ENCODE measurements at regions not wholly inside any gene's neighbourhood (a gene's known extent, or its start where the extent isn't known, plus 50 kb on each side); places are given as distances from the start of the nearest gene placed in this dataset.

GRCh38 chr2:19767899-19768298 is 133.9 kb downstream of the TTC32 start (continued):
- no peak for TF ChIP-seq CHD1 (IDR thresholded peaks at IDR 0.05; ENCODE audit: low read depth, low read length)
- TF ChIP-seq NRF1 (conservative IDR thresholded peaks at IDR 0.05; ENCODE audit: low read depth, low read length), result no peak
- no peak for TF ChIP-seq JUNB (IDR thresholded peaks at IDR 0.05)
- no peak for TF ChIP-seq RFX5 (IDR thresholded peaks at IDR 0.05; ENCODE audit: low read depth, low read length)

- Histone ChIP-seq H3K79me2 (ENCODE audit: control insufficient read depth, insufficient read depth, low read length) (no peaks in the 10 kb centered on the region), H4K20me1 (ENCODE audit: control insufficient read depth, insufficient read depth) (no peaks in the 10 kb centered on the region), H3K4me3 (no peak overlapping the region), H2AFZ (ENCODE audit: control insufficient read depth, low read depth, low read length) (no peak overlapping the region), H3K4me2 (ENCODE audit: control insufficient read depth, insufficient read depth) (no peak overlapping the region), H3K27me3 (replicated peaks in 1 of 2; ENCODE audit: control insufficient read depth in 2 of 2, insufficient read depth in 2 of 2, low read length in 1 of 2) (peaks cover 0 to 2% of the 10 kb centered on the region in 2 experiments; a peak in 1 of 4 replicates), H3K27ac (ENCODE audit: control insufficient read depth, insufficient read depth) (no peak overlapping the region), H3K4me1 (ENCODE audit: control insufficient read depth, insufficient read depth, low read length) (no peaks in the 10 kb centered on the region), H3K9ac (ENCODE audit: control insufficient read depth, insufficient read depth, low read length) (no peak overlapping the region), H3K36me3 (ENCODE audit: control insufficient read depth in 2 of 2, insufficient read depth in 2 of 2, low read length in 1 of 2) (no peaks in the 10 kb centered on the region), H3K9me3 (replicated peaks; ENCODE audit: control insufficient read depth, insufficient read depth, low read length) (no peaks in the 10 kb centered on the region)
- ChIA-PET SMC1A (ENCODE audit: uncharacterized antibody, unreplicated experiment) (no interaction called here), RAD21 (ENCODE audit: unreplicated experiment) (no interaction called here), POLR2A (no interaction called here), CTCF (no interaction called here)
- TF ChIP-seq RELA (IDR thresholded peaks at IDR 0.05; ENCODE audit: borderline replicate concordance, partially characterized antibody) (no peak), EZH2 (IDR thresholded peaks at IDR 0.05; ENCODE audit: borderline replicate concordance, control insufficient read depth, low read depth, low read length) (no peak), CBFB (IDR thresholded peaks at IDR 0.05; ENCODE audit: low read depth) (no peak), LARP7 (IDR thresholded peaks at IDR 0.05) (no peak), HDGF (IDR thresholded peaks at IDR 0.05) (no peak), RB1 (IDR thresholded peaks at IDR 0.05; ENCODE audit: borderline replicate concordance) (no peak), ZZZ3 (IDR thresholded peaks at IDR 0.05; ENCODE audit: control insufficient read depth, insufficient read length, low read depth) (no peak), DPF2 (IDR thresholded peaks at IDR 0.05) (no peak), BCL11A (IDR thresholded peaks at IDR 0.05; ENCODE audit: low read depth, low read length) (no peak), KAT2A (conservative IDR thresholded peaks at IDR 0.05; ENCODE audit: control insufficient read depth, low read depth, low read length) (no peak), TBL1XR1 (IDR thresholded peaks at IDR 0.05; ENCODE audit: low read depth, low read length) (no peak), CEBPZ (IDR thresholded peaks at IDR 0.05; ENCODE audit: low read depth, low read length) (no peak), PBX3 (IDR thresholded peaks at IDR 0.05; ENCODE audit: insufficient replicate concordance, low read depth, low read length) (no peak), IKZF1 (conservative IDR thresholded peaks at IDR 0.05) (no peak), ZNF274 (IDR thresholded peaks at IDR 0.05; ENCODE audit: insufficient read depth, insufficient read length) (no peak)
- BruUV-seq (replicated peaks), result no TSS peak
- intact Hi-C loops (cut with micrococcal nuclease; ENCODE audit: unreplicated experiment), result no loop called here
- no peak for FAIRE-seq
- in situ Hi-C loops (cut with MboI), result no loop called here
- no peak for DNase-seq (ENCODE audit: low read depth, low spot score)
- ATAC-seq, result no peak
- 37% methylated on average over 6 of the region's 6 CpGs for WGBS (ENCODE audit: insufficient coverage, insufficient replicate concordance, low lambda C conversion rate, missing lambda C conversion rate)
These were observed 136.8 kb downstream of the TTC32 start for GRCh38 chr2:19764998-19765397.

Measured in GM12878 (cell line).